IPS DF 4.7 (cell line): ENCODE measurements at regions not wholly inside any gene's neighbourhood (a gene's known extent, or its start where the extent isn't known, plus 50 kb on each side); places are given as distances from the start of the nearest gene placed in this dataset.
"Not testable (repeated sequence)": the region's sequence is repeated elsewhere in the genome, so short reads cannot be mapped to it uniquely, and the experiment has no call there.

ENCODE experiments used
- DNase-seq: peaks from one replicate; pipeline ENCODE4 v3.0.0-alpha.2; 2013; ENCODE audit warnings: low spot score; ENCODE audit errors: extremely low read depth

- no peak for DNase-seq
Observed at GRCh38 chr4:114435116-114435515, 163.5 kb upstream of the UGT8 start.

- DNase-seq = no peak
Observed at GRCh38 chr4:114442856-114443255, 155.8 kb upstream of the UGT8 start.

GRCh38 chr4:114444211-114444610, 154.4 kb upstream of the UGT8 start:
- no peak for DNase-seq

- DNase-seq = not testable (repeated sequence)
Observed at GRCh38 chr4:114447963-114448516, 150.6 kb upstream of the UGT8 start.

- no peak for DNase-seq
Observed at GRCh38 chr4:114458728-114459127, 139.9 kb upstream of the UGT8 start.

- no peak for DNase-seq
Observed at GRCh38 chr4:114464726-114465272, 133.8 kb upstream of the UGT8 start.

GRCh38 chr4:114465766-114466165, 132.8 kb upstream of the UGT8 start:
- DNase-seq = no peak

- DNase-seq = no peak
Observed at GRCh38 chr4:114466299-114466698, 132.3 kb upstream of the UGT8 start.

- DNase-seq = no peak
Observed at GRCh38 chr4:114472269-114473032, 126.2 kb upstream of the UGT8 start.

- DNase-seq = no peak
Observed at GRCh38 chr4:114474188-114474800, 124.3 kb upstream of the UGT8 start.

GRCh38 chr4:114476310-114476709, 122.3 kb upstream of the UGT8 start:
- no peak for DNase-seq

- no peak for DNase-seq
Observed at GRCh38 chr4:114479595-114479994, 119.0 kb upstream of the UGT8 start.

- no peak for DNase-seq
Observed at GRCh38 chr4:114481856-114482255, 116.8 kb upstream of the UGT8 start.

- DNase-seq = no peak
Observed at GRCh38 chr4:114487101-114487500, 111.5 kb upstream of the UGT8 start.

GRCh38 chr4:114488301-114488982, 110.2 kb upstream of the UGT8 start:
- DNase-seq = no peak

- peak; percentile 66 for DNase-seq
Observed at GRCh38 chr4:114494246-114494803, 104.3 kb upstream of the UGT8 start.

GRCh38 chr4:114495471-114495928, 103.1 kb upstream of the UGT8 start:
- DNase-seq = peak; percentile 91

- DNase-seq = no peak
Observed at GRCh38 chr4:114497116-114497515, 101.5 kb upstream of the UGT8 start.

GRCh38 chr4:114509340-114509739, 89.3 kb upstream of the UGT8 start:
- DNase-seq = no peak

GRCh38 chr4:114512595-114513295, 85.9 kb upstream of the UGT8 start:
- DNase-seq = no peak

GRCh38 chr4:114519368-114519767, 79.2 kb upstream of the UGT8 start:
- no peak for DNase-seq
